ENCODE measurements at regions not wholly inside any gene's neighbourhood (a gene's known extent, or its start where the extent isn't known, plus 50 kb on each side); places are given as distances from the start of the nearest gene placed in this dataset.
A peak's percentile ranks its signal among the peaks of the same experiment; 100 is the strongest.

- DNase-seq (ENCODE audit: insufficient read length, low spot score) (peak; percentile 66), FAIRE-seq (no peak)
- no peak for TF ChIP-seq CTCF (IDR thresholded peaks at IDR 0.05; ENCODE audit: insufficient read depth, missing control alignments)
Measured at GRCh38 chr17:74108126-74108705, 95.3 kb upstream of the RPL38 start.

GRCh38 chr17:74110467-74110866 is 93.0 kb upstream of the RPL38 start:
- TF ChIP-seq CTCF (IDR thresholded peaks at IDR 0.05; ENCODE audit: insufficient read depth, missing control alignments) = no peak
- no peak for DNase-seq (ENCODE audit: insufficient read length, low spot score)
- FAIRE-seq = no peak

- FAIRE-seq (no peak), DNase-seq (ENCODE audit: insufficient read length, low spot score) (no peak)
- no peak for TF ChIP-seq CTCF (IDR thresholded peaks at IDR 0.05; ENCODE audit: insufficient read depth, missing control alignments)
Measured at GRCh38 chr17:74113326-74113725, 90.2 kb upstream of the RPL38 start.

- no peak for DNase-seq (ENCODE audit: insufficient read length, low spot score)
- no peak for TF ChIP-seq CTCF (IDR thresholded peaks at IDR 0.05; ENCODE audit: insufficient read depth, missing control alignments)
- FAIRE-seq = no peak
Measured at GRCh38 chr17:74113952-74114351, 89.5 kb upstream of the RPL38 start.

- TF ChIP-seq CTCF (IDR thresholded peaks at IDR 0.05; ENCODE audit: insufficient read depth, missing control alignments) = no peak
- no peak for FAIRE-seq
- DNase-seq (ENCODE audit: insufficient read length, low spot score) = no peak
Measured at GRCh38 chr17:74114881-74115470, 88.5 kb upstream of the RPL38 start.

- TF ChIP-seq CTCF (IDR thresholded peaks at IDR 0.05; ENCODE audit: insufficient read depth, missing control alignments) = no peak
- no peak for DNase-seq (ENCODE audit: insufficient read length, low spot score)
- no peak for FAIRE-seq
Measured at GRCh38 chr17:74115586-74115985, 87.9 kb upstream of the RPL38 start.

- no peak for TF ChIP-seq CTCF (IDR thresholded peaks at IDR 0.05; ENCODE audit: insufficient read depth, missing control alignments)
- FAIRE-seq (no peak), DNase-seq (ENCODE audit: insufficient read length, low spot score) (no peak)
Measured at GRCh38 chr17:74116087-74116717, 87.3 kb upstream of the RPL38 start.
